Stomach smooth muscle (tissue), 2 donors: ENCODE measurements at regions not wholly inside any gene's neighbourhood (a gene's known extent, or its start where the extent isn't known, plus 50 kb on each side); places are given as distances from the start of the nearest gene placed in this dataset.

Experiments
- H3K27ac ChIP-seq: one replicate; pipeline ENCODE4 v1.7.0; 2013; ENCODE audit warnings: mild to moderate bottlenecking, low read length, inconsistent platforms
- H3K27me3 ChIP-seq, 2 donors: one replicate each; pipeline ENCODE4 v1.7.0; 2013; ENCODE audit warnings: low read length in 2 of 2; ENCODE audit not compliant: insufficient read depth in 2 of 2, control insufficient read depth in 1 of 2
- H3K36me3 ChIP-seq, 2 donors: one replicate each; pipeline ENCODE4 v1.7.0; 2013; ENCODE audit warnings: low read length in 2 of 2; ENCODE audit not compliant: control insufficient read depth in 2 of 2, insufficient read depth in 2 of 2
- H3K4me1 ChIP-seq: one replicate; pipeline ENCODE4 v1.7.0; 2013; ENCODE audit warnings: low read length; ENCODE audit not compliant: control insufficient read depth, insufficient read depth
- H3K4me3 ChIP-seq, 2 donors: one replicate each; pipeline ENCODE4 v1.7.0; 2013; ENCODE audit warnings: low read length in 2 of 2
- H3K9ac ChIP-seq, 2 donors: one replicate each; pipeline ENCODE4 v1.7.0; 2013; ENCODE audit warnings: low read length in 2 of 2, mild to moderate bottlenecking in 1 of 2
- H3K9me3 ChIP-seq, 2 donors: one replicate each; pipeline ENCODE4 v1.7.0; 2013; ENCODE audit warnings: low read length in 2 of 2; ENCODE audit not compliant: control insufficient read depth in 2 of 2
- donor health status: healthy.
- donor health status: Pancreatic carcinoma.

DNA sequence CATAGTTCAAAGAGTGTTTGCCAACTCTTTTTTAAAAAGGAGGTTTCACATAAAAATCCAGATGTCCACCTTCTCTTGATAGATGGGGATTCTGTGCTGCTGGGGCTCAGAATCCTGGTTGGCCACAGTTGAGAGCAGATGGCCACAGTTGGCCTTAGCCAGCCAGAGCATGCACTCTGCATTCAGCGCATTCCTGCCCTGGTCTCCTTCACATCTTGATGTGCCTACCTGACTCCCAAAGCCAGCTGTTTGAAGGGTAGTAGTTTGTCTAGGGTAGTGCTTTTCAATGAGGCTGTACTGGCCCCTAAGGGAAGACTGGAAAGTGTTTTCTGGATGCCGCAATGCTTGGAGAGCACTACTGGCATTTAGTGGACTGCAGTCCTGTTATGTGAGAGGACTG lies 208.1 kb upstream of the HDAC9 start:
- H3K36me3 ChIP-seq, result no peaks in the 10 kb centered on the region
- no peaks in the 10 kb centered on the region for H3K9me3 ChIP-seq
- no peaks in the 10 kb centered on the region for H3K4me1 ChIP-seq
- H3K4me3 ChIP-seq, result no peak overlapping the region
- no peaks in the 10 kb centered on the region for H3K27me3 ChIP-seq
- no peak overlapping the region for H3K9ac ChIP-seq
- no peak overlapping the region for H3K27ac ChIP-seq

DNA sequence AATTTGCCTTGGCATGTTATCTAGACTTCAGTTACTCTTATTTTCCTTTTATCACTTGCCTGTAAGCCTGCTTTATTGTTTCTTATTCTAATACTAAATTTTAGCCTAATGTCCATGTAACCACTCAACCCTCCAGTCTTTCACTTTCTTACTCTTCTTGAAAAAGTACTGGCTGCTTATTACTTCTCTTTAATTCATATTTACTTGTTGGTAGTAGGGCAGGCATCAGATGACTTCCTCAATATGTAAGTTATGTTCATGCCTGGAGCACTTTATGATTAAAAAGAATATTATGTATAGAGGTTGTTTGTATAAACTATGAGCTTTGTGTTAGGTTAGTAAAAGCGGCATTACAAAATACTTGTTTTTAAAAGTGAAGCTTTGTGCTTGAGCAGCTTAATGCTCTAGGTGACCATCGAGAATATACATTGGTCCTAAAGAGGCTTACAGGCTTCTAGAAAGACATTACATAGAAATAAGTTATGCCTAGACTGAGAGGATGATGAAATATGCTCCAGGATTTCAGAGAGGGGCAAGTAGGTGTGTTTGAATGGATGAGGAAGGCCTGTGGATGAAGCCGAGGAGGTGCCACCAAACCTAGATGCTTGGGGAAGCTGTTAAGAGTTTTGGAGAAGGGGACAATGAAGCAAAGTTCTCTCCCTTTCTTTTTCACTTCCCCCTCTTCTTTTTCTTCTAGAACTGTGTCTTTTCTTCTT lies 207.1 kb upstream of the HDAC9 start:
- no peak overlapping the region for H3K9ac ChIP-seq
- H3K27me3 ChIP-seq, result no peaks in the 10 kb centered on the region
- no peak overlapping the region for H3K4me3 ChIP-seq
- no peaks in the 10 kb centered on the region for H3K4me1 ChIP-seq
- no peak overlapping the region for H3K27ac ChIP-seq
- no peaks in the 10 kb centered on the region for H3K9me3 ChIP-seq
- no peaks in the 10 kb centered on the region for H3K36me3 ChIP-seq

DNA sequence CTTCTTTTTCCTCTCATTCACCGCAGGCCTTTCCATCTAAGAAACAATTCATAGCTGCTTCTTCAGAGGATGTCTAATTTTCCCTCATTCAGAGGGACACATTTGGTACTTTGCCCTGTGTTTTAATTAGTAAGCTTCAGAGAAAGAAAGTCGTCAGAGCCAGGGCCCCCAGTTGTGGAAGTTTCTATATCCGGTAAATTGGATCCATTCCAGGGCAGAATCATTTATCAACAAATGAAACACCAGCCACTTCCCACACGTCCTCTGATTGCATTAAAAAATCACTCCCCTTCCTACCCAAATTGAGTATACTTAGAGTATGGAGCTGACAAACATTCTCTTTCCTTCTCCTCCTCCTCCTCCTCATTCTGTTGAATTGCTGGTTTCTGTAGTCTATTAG lies 205.8 kb upstream of the HDAC9 start:
- Histone ChIP-seq H3K27me3 (no peaks in the 10 kb centered on the region), H3K4me1 (no peaks in the 10 kb centered on the region), H3K36me3 (no peaks in the 10 kb centered on the region), H3K9ac (no peak overlapping the region), H3K27ac (no peak overlapping the region), H3K9me3 (no peaks in the 10 kb centered on the region), H3K4me3 (no peak overlapping the region)

DNA sequence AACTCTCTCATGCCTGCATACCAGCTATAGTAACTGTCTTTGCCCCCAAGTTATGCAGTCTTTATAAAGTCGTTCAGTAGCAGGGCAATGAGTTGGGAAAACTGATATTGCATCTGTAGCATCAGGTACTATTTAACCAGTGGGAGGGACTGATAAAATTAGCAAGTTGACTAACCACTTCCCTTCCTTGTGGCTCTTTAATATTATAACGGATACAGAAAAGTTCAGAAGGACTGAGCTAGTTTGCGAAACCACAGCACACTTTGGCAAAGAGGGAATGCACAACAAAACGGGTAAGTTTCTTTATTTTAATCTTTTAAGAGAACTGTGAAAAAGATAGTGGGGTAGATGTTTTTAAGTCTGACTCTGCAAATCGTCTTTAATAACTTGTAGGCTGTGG lies 205.3 kb upstream of the HDAC9 start:
- Histone ChIP-seq H3K4me3 (no peak overlapping the region), H3K4me1 (no peaks in the 10 kb centered on the region), H3K9ac (no peak overlapping the region), H3K36me3 (no peaks in the 10 kb centered on the region), H3K27me3 (no peaks in the 10 kb centered on the region), H3K9me3 (no peaks in the 10 kb centered on the region), H3K27ac (no peak overlapping the region)

DNA sequence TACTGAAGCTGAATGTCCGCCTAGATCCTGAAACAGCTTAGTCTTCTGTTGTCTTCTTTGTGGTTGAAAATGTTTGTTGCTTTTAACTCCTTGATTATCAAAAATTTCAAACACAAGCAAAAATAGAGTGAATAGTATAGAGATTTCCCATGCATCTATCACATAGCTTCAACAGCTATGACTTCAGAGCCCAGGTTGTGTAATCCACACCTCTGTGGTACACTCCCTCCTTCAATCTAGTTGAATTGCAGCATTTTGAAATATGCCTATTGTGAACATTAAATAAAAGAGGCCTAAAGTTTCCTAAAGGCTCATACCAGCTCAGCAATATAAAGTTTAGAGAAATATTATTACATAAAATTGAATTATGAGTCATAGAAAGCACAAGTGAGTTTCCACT lies 204.7 kb upstream of the HDAC9 start:
- H3K9me3 ChIP-seq, result no peaks in the 10 kb centered on the region
- no peak overlapping the region for H3K4me3 ChIP-seq
- no peak overlapping the region for H3K9ac ChIP-seq
- no peaks in the 10 kb centered on the region for H3K27me3 ChIP-seq
- H3K36me3 ChIP-seq, result no peaks in the 10 kb centered on the region
- no peak overlapping the region for H3K27ac ChIP-seq
- H3K4me1 ChIP-seq, result no peaks in the 10 kb centered on the region

DNA sequence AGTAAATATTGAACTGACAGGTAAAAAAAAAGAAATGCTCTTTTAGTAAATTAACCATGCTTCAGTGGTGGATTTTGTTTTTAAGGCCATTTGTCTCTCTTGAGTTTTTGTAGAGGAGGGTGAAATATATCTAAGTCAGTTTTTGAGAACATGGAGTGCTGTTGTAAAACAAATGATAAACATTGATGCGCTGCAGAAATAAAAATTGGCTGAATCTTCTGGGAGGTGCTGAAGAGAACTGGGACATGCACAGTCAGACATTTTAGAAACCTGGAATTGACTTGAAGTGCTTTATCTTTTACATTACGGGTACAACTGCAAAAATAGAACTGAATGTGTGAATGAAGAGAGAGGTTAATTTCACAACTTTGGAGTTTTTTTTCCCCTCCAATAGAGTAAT lies 203.0 kb upstream of the HDAC9 start:
- Histone ChIP-seq H3K9ac (no peak overlapping the region), H3K4me3 (peak overlapping the region; percentile 27 to 35), H3K9me3 (no peaks in the 10 kb centered on the region), H3K4me1 (no peaks in the 10 kb centered on the region), H3K27ac (no peak overlapping the region), H3K27me3 (no peaks in the 10 kb centered on the region), H3K36me3 (no peaks in the 10 kb centered on the region)

DNA sequence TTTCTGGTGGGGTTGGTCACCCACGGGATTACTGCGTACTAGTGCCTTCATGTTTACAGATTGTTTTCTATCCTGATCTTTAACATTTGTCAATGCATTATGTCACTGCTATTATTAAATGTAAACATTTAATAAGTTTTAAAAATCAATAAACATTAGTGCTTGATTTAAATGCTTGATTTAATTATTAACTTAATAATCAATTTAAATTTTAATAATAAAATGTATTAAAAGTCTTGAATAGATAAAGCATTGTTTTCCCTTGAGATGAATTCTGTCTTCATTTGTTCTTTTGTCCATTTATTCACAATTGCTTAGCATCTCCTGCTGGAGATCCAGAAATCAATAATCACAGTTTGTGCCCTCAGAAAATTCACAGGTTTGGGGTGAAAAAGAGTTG lies 201.8 kb upstream of the HDAC9 start:
- Histone ChIP-seq H3K4me3 (no peak overlapping the region), H3K27me3 (no peaks in the 10 kb centered on the region), H3K36me3 (no peaks in the 10 kb centered on the region), H3K4me1 (no peaks in the 10 kb centered on the region), H3K9me3 (no peaks in the 10 kb centered on the region), H3K27ac (no peak overlapping the region), H3K9ac (no peak overlapping the region)

DNA sequence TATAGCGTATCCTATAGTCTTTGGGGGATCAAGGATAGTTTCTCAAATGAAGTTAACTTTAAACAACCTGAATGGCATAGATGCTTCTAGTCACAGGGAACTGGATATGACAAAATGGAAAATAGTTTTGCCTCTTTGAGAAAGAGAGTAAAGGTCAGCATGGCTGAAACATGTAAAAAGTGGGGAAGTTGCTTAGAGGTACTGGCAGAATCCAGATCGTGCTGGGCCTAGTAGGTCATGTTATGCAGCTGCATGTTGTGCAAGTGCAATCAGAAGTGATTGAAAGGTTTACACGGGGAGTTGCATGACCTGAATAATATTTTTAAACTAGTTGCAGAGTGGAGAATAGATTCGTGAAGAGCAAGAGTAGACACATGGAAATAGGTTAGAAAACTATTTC lies 201.1 kb upstream of the HDAC9 start:
- Histone ChIP-seq H3K27ac (no peak overlapping the region), H3K4me1 (no peaks in the 10 kb centered on the region), H3K9ac (no peak overlapping the region), H3K4me3 (no peak overlapping the region), H3K27me3 (no peaks in the 10 kb centered on the region), H3K36me3 (no peaks in the 10 kb centered on the region), H3K9me3 (no peaks in the 10 kb centered on the region)

DNA sequence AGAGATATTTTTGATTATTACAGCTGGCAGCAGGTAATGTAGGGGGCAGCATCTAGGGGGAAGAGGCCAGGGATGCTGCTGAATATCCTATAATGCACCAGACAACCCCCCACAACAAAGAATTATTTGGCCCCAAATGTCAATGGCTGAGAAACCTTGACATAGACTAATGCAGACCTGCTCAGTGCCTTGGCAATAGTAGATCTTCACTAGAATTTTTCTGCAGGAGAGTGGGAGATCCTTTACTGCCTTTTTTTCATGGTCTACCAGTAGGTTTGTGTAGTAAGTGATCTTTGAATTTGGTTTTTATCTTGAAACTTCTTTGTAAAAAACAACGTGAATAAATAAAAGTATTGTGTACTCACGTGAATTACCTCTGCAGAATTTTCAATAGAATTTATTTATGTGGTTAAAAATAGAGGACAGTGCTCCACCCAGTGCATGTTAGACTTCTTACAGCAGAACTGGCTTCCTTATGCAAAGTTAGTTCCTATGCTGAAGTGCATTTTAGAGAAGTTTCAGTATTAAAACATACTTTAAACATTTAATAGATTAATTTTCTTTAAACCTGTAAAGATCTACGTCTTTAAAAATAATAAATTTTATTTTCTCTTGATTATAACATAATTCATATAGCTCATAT lies 199.6 kb upstream of the HDAC9 start:
- H3K27me3 ChIP-seq, result no peaks in the 10 kb centered on the region
- no peaks in the 10 kb centered on the region for H3K36me3 ChIP-seq
- H3K9ac ChIP-seq, result no peak overlapping the region
- H3K27ac ChIP-seq, result no peak overlapping the region
- H3K4me3 ChIP-seq, result no peak overlapping the region
- H3K9me3 ChIP-seq, result no peaks in the 10 kb centered on the region
- H3K4me1 ChIP-seq, result no peaks in the 10 kb centered on the region

DNA sequence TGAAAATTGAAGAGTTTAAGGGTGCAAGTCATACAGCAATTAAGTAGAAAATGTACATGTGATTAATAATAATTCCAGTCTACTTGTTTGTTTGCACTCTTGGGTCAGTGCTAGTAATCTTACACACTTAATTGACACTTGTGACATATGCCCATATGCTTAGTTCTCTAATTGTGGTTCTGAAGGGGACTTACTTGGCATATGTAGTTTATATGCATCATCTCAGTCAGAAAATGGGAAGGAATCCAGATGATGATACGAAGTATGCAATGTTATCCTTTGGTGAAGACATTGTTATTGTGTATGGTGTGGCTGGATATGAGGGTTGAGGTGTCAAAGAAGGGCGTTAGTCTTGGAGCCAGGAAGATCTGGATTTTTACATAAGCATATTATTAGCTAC lies 193.5 kb upstream of the HDAC9 start:
- Histone ChIP-seq H3K9ac (no peak overlapping the region), H3K27me3 (no peaks in the 10 kb centered on the region), H3K4me1 (no peaks in the 10 kb centered on the region), H3K9me3 (no peaks in the 10 kb centered on the region), H3K4me3 (no peak overlapping the region), H3K27ac (no peak overlapping the region), H3K36me3 (no peaks in the 10 kb centered on the region)

DNA sequence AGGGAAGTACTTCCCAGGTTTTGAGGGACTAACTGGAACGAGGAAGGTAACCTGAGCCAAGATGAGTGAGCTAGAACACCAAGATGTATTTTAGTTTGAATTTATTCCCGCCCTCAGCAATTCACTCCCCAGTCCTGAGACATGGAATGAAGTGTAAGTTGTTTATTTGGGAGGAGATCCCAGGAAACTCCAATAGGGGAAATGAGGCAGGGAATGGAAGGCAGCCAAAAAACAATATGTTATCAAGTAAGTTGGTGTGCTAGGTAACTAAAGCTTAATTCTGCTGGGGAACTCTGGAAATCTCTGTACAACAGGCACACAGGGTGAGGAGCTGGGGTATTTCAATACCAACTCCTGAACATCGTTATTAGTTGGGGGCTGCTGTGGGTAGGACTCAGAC lies 189.7 kb upstream of the HDAC9 start:
- no peaks in the 10 kb centered on the region for H3K9me3 ChIP-seq
- no peaks in the 10 kb centered on the region for H3K4me1 ChIP-seq
- no peaks in the 10 kb centered on the region for H3K27me3 ChIP-seq
- H3K36me3 ChIP-seq, result no peaks in the 10 kb centered on the region
- H3K9ac ChIP-seq, result no peak overlapping the region
- H3K27ac ChIP-seq, result no peak overlapping the region
- no peak overlapping the region for H3K4me3 ChIP-seq
